ENCODE measurements at regions not wholly inside any gene's neighbourhood (a gene's known extent, or its start where the extent isn't known, plus 50 kb on each side); places are given as distances from the start of the nearest gene placed in this dataset.

DNA sequence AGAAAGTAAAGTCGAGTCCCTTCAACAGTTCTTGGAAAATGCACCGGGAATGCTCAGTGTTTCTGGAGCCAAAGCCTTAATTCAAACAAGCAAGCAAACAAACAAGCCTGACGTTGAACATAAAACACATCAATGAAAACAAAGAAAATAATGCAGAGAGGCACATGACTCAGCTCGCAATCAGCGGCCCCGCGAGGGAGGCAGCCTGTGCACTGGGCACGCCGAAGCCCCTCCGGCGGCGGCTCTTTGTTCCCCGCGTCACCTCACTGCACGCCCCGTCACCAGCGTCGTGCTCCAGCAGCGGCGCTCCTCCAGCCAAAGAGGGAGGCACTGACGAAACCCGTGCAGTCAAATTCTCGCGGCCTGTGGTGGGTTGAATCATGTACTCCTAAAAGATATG lies 151.5 kb downstream of the DNAJB6 start:
- TF ChIP-seq POLR2AphosphoS5 (IDR thresholded peaks at IDR 0.05; ENCODE audit: low read depth, low read length) (no peak), BRCA1 (IDR thresholded peaks at IDR 0.05; ENCODE audit: low read depth, low read length) (no peak), CTCF (IDR thresholded peaks at IDR 0.05; ENCODE audit: control extremely low read depth in 1 of 3, insufficient read depth in 1 of 3, low read depth in 1 of 3, low read length in 3 of 3) (no peak), CHD2 (IDR thresholded peaks at IDR 0.05; ENCODE audit: low read length) (no peak), POLR2A (IDR thresholded peaks at IDR 0.05; ENCODE audit: control extremely low read depth in 1 of 2, low read depth in 2 of 2, low read length in 2 of 2) (no peak), RAD21 (IDR thresholded peaks at IDR 0.05 in 1 of 2, conservative IDR thresholded peaks at IDR 0.05 in 1 of 2; ENCODE audit: low read depth in 2 of 2, low read length in 2 of 2) (no peak), SIN3A (conservative IDR thresholded peaks at IDR 0.05 in 1 of 2, IDR thresholded peaks at IDR 0.05 in 1 of 2; ENCODE audit: low read depth in 1 of 2, low read length in 2 of 2) (no peak), EP300 (IDR thresholded peaks at IDR 0.05; ENCODE audit: borderline replicate concordance in 1 of 2, low read depth in 2 of 2, low read length in 2 of 2) (no peak)
